GM10248 (cell line): ENCODE measurements at regions not wholly inside any gene's neighbourhood (a gene's known extent, or its start where the extent isn't known, plus 50 kb on each side); places are given as distances from the start of the nearest gene placed in this dataset.

Experiments
- CTCF ChIA-PET: fragments of 300-600 bp; sonication (Branson Sonifier 250); formaldehyde crosslinking; extraction: SDS; loops from one replicate; lab custom pipeline; 2021; ENCODE audit warnings: antibody characterized with exemption; lab: Yijun Ruan, JAX
- POLR2A ChIA-PET: fragments of 350-650 bp; sonication (Branson Sonifier 250); formaldehyde crosslinking; extraction: SDS; loops from one replicate; lab custom pipeline; 2020; ENCODE audit warnings: antibody characterized with exemption; lab: Yijun Ruan, JAX
- DNase-seq: peaks from one replicate; pipeline ENCODE4 v3.0.0; 2012; ENCODE audit errors: extremely low spot score
- CTCF ChIP-seq: IDR thresholded peaks from 2 replicates; pipeline ENCODE4 v1.5.1; 2012; ENCODE audit warnings: mild to moderate bottlenecking, low read depth; ENCODE audit errors: extremely low read depth, missing control alignments, control extremely low read depth

- DNase-seq = no peak
- ChIA-PET CTCF (no interaction called here), POLR2A (no interaction called here)
- TF ChIP-seq CTCF = no peak
Measured at GRCh38 chr18:76587147-76587878, 92.3 kb upstream of the ZNF516 start.

DNA sequence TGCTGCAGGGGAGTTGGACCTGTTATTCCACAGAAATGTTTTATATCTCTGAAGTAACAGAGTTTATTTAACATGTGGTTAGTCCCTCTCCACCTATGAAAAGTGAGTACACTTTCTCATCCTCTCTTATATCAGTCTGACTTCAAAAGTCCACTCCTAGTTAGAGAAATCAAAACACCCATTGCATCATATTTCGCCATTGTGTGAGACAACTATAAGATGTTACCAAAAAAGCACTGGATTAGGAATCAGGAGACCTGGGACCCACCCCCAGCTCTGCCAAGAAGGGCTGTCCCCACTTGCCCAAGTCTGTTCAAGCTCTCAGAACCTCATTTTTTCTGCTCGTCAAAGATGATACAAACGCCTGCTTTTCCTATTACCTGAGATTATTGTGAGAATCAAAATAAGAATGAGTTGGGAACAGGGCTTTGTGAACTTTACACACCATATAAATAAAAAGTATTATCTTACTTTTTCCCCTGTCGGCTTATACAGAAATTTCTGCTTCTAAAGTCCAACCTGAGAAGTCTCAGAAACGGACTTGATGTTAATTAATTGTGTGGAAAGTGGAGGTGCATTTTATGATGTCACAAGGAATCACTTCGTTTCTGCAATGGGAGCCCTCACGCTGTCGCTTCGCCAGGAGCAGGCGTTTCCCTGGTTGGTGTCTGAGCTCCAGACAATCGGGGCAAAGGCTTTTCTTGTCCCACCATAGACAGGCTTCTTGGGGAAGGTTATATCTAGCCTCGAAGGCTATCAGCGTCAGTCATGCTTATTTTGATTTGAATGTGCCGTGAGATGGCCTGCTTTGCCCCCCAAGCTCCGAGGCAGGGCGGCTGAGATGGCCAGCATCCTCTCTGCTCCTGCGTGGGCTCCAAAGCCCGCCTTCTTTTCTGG lies 89.6 kb upstream of the ZNF516 start:
- DNase-seq = no peak
- ChIA-PET POLR2A (no interaction called here), CTCF (interaction anchor here (2.2 kb wide), 1 partner anchor 186 kb away, joined by 5 read pairs; no protein-coding TSS in a partner anchor)
- no peak for TF ChIP-seq CTCF

GRCh38 chr18:76581261-76581660 lies 86.2 kb upstream of the ZNF516 start:
- ChIA-PET CTCF (no interaction called here), POLR2A (no interaction called here)
- no peak for TF ChIP-seq CTCF
- no peak for DNase-seq

DNA sequence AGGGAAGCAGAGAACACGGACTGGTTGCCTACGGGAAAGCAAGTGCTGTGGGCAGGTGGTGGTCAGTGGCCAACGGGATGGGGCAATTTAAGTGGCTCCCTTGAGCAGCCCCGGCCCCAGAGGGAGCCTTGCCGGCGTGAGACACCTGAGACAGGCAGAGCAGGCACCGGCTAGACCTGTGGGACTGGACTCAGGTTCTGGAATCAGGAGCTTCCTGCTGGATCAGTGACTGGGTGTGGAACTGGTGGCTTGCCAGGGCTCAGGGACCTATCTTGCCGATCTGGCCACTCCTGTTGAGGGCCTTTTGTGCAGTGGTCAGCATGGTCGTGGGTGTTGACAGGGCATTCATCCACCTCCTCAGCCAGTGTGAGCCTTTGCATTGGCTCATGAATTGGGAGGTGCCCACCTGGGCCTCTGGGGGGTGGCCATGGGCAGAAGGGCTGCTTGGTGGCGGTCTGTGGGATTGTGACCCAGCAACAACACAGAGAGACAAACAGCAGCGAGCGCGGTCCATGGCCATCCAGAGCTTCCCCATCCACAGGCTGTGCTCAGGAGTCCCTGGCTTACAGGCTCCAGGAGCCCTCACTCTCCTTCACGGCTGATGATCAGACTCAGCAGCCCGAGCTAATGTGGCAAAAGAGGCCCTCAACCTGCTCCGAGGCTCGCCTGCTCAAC lies 85.4 kb upstream of the ZNF516 start:
- ChIA-PET CTCF (no interaction called here), POLR2A (no interaction called here)
- no peak for TF ChIP-seq CTCF
- DNase-seq = no peak

DNA sequence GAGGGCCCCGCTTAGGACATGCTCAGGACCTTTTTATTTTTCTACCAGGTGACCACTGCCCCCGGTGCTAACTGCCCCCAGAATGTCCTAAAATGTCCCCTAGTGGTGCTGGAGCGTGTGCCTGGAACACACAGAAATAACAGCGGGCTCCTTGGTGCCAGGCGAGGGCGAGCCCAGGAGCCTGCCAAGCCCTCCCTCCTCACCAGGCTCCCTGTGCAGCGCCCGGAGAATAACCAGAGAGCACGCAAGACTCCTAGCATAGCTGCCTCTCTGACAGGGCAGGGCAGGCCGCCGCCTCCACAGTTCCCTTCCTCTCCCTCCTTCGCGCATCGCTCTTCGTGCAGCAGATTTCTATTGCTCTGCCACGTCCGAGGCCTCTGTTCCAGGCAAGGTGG lies 84.3 kb upstream of the ZNF516 start:
- ChIA-PET CTCF (no interaction called here), POLR2A (no interaction called here)
- DNase-seq = no peak
- TF ChIP-seq CTCF = no peak

DNA sequence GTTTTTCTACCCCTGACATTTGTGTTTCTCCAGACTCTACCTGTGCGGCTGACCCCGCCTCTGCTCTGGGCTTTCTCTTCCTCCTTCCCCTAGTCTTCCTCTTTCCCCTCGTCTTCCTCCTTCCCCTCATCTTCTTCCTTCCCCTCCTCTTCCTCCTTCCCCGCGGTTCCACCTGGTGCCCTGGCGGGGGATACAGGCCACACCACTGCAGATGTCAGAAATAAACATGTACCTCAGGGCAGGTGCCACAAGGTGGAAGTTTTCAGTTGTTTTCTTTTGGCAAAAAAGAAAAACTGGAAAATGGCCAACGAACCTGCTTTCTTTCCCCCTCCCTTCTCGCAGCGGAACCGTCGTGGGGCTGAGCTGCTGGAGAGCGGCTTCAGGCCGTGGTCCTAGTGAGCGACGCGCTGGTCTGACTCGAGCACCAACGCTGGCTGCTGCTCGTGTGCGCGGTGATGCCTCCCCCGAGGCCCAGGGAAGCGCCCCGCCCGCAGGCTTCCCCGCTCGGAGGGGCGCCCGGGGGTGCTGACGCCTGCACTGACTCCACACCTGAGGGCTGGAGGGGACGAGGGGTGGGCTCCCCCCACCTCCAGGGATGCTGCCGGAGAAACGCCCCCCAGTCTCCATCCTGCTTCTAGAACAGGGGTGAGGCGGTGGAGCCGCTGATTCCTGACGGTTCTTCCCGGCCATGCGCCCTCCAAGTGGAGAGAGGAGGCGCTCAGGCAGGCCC lies 83.7 kb upstream of the ZNF516 start:
- ChIA-PET POLR2A (no interaction called here), CTCF (no interaction called here)
- TF ChIP-seq CTCF = no peak
- DNase-seq = no peak
